AG09319 (cell line): ENCODE measurements at regions not wholly inside any gene's neighbourhood (a gene's known extent, or its start where the extent isn't known, plus 50 kb on each side); places are given as distances from the start of the nearest gene placed in this dataset.

Experiments used
- DNase-seq: peaks from one replicate; pipeline ENCODE4 v3.0.0-alpha.2; 2010; ENCODE audit warnings: low read depth; ENCODE audit errors: extremely low read depth
- CTCF ChIP-seq: IDR thresholded peaks from 2 replicates; pipeline ENCODE4 v1.5.1; 2011; ENCODE audit warnings: low read depth, mild to moderate bottlenecking, inconsistent platforms, low read length, moderate library complexity

DNA sequence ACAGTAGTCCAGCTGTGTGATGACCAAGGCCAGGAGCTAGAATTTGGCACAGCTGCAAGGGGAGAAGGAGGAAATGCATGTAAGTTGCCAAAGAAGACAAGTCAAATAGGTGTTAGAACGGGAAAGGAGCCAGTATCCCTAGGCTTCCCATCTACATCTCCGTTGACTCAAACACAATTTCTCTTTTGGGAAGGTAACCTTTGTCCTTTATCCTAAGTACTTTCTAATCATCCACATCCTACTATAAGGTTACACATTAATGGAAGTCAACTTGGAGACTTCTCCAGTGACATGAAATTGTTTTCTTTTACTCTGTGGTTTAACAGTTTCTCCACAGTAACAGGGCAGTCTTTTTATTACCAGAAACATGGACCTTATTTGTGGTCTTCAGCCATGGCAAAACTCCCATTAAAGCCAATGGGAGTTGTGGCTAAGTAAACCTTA lies 620.0 kb downstream of the ANKRD50 start:
- no peak for DNase-seq
- TF ChIP-seq CTCF, result no peak

- no peak for TF ChIP-seq CTCF
- DNase-seq, result no peak
These were observed 616.9 kb downstream of the ANKRD50 start for GRCh38 chr4:124095621-124096020.

DNA sequence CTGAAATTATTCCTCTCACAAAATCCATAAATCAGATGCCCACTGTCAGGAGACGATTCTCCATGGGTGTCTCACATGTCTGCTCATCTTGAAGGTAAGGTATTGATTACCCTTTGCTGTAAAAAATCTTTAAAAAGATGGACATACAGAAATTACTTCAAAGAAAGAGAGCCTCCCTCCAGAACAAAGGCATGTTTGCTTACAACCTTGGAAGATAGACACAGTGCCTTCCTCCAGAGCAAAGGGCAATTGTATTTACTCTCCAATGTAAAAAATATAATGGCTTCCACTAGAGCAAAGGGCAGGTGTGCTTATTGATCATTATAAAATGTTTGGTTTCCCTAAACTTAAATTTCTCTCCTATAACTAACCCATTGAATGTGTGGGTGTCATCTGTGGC lies 616.2 kb downstream of the ANKRD50 start:
- no peak for DNase-seq
- TF ChIP-seq CTCF, result no peak

DNA sequence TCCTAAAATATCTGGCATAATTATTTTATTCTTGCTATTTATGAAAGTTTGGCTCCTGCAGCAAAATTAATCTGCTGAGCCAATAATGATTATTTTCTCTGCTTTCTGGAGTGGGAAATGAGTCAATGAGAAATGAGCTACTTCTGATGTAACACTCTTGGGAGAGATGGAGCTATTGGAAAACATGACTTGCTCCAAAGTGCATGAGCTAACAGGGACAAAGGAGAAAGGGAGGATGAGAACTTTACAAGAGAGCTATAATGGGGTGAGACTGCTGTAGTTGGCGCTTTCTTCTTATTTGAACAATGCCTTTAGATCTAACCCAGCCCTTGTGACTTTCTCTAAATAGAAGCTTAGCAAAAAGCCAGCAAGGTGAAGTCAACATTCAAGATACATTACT lies 615.1 kb downstream of the ANKRD50 start:
- TF ChIP-seq CTCF, result no peak

GRCh38 chr4:124104101-124104500 lies 608.4 kb downstream of the ANKRD50 start:
- no peak for DNase-seq
- TF ChIP-seq CTCF, result no peak

More for the DNA sequence above, 615.1 kb downstream of the ANKRD50 start:
- DNase-seq, result no peak

- DNase-seq, result no peak
- no peak for TF ChIP-seq CTCF
These were observed 607.9 kb downstream of the ANKRD50 start for GRCh38 chr4:124104628-124105027.

GRCh38 chr4:124105212-124105611 lies 607.3 kb downstream of the ANKRD50 start:
- no peak for DNase-seq
- TF ChIP-seq CTCF, result no peak

DNA sequence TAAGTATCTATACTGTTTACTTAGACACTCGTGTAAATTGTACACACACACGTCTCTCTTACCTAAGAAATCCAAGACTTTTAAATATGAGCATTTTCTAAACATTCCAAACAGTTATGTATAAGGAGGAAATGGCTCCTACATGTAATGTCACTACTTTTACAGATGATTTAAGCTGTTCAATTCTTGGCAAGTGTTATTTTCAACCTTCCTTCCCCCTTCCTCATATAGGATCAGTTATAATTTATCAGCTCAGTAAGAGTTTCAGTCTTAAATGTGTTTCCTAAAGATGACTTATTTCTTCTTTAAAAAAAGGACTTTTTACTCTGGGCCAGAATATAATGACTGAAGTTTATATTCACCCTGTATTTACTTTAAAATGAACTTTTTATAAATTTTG lies 601.1 kb downstream of the ANKRD50 start:
- no peak for TF ChIP-seq CTCF
- no peak for DNase-seq
